ENCODE measurements at regions not wholly inside any gene's neighbourhood (a gene's known extent, or its start where the extent isn't known, plus 50 kb on each side); places are given as distances from the start of the nearest gene placed in this dataset.
"Not testable (repeated sequence)": the region's sequence is repeated elsewhere in the genome, so short reads cannot be mapped to it uniquely, and the experiment has no call there.

- Histone ChIP-seq H3K4me3 (no peak overlapping the region), H3K4me1 (no peaks in the 10 kb centered on the region), H3K27ac (no peak overlapping the region), H3K9me3 (no peaks in the 10 kb centered on the region), H3K4me2 (no peak overlapping the region)
- no peak for TF ChIP-seq FOXS1 (CRISPR knock-in tag; IDR thresholded peaks at IDR 0.05)
- no peak for TF ChIP-seq POLR2A (IDR thresholded peaks at IDR 0.05; ENCODE audit: low read length)
- no peak for TF ChIP-seq RCOR1 (IDR thresholded peaks at IDR 0.05; ENCODE audit: low read depth, low read length)
- TF ChIP-seq JUNB (IDR thresholded peaks at IDR 0.05): no peak
- no peak for TF ChIP-seq KDM1A (IDR thresholded peaks at IDR 0.05; ENCODE audit: low read depth)
- TF ChIP-seq HES2 (IDR thresholded peaks at IDR 0.05): no peak
- no peak for TF ChIP-seq RARB (CRISPR knock-in tag; IDR thresholded peaks at IDR 0.05)
- TF ChIP-seq PBX3 (IDR thresholded peaks at IDR 0.05): no peak
- no peak for TF ChIP-seq MAX (IDR thresholded peaks at IDR 0.05)
- no peak for TF ChIP-seq POLR2AphosphoS2 (conservative IDR thresholded peaks at IDR 0.05; ENCODE audit: low read length)
- no peak for TF ChIP-seq BHLHE40 (IDR thresholded peaks at IDR 0.05; ENCODE audit: low read depth, low read length)
- ChIA-PET CTCF (no interaction called here), POLR2A (no interaction called here)
- FAIRE-seq (no peak), ATAC-seq (no peak), DNase-seq (ENCODE audit: low read depth in 1 of 2, low spot score in 1 of 2) (no peak)
- WGBS (ENCODE audit: missing lambda C conversion rate): 35% methylated on average over 3 of the region's 3 CpGs
Observed at GRCh38 chr2:192687015-192687414, 492.3 kb upstream of the TMEFF2 start.

- H3K27ac ChIP-seq; H3K4me2 ChIP-seq; POLR2A ChIA-PET; FAIRE-seq; H3K4me3 ChIP-seq; CTCF ChIA-PET; DNase-seq (ENCODE audit: low read depth in 1 of 2, low spot score in 1 of 2); H3K9me3 ChIP-seq; H3K4me1 ChIP-seq; ATAC-seq: not testable (repeated sequence)
- WGBS (ENCODE audit: missing lambda C conversion rate): 95% methylated on average over 27 of the region's 27 CpGs
Observed at GRCh38 chr2:192682511-192682910, 487.8 kb upstream of the TMEFF2 start.

- DNase-seq (ENCODE audit: low read depth in 1 of 2, low spot score in 1 of 2) (no peak), FAIRE-seq (no peak)
Observed at GRCh38 chr2:192675681-192676080, 480.9 kb upstream of the TMEFF2 start.

GRCh38 chr2:192669505-192670091, 474.9 kb upstream of the TMEFF2 start:
- 0 out of 3 replicates have a peak overlapping the region, but pooled peaks have one; percentile 18 for H3K4me3 ChIP-seq
- FAIRE-seq: no peak
- ATAC-seq: no peak
- DNase-seq (ENCODE audit: low read depth in 1 of 2, low spot score in 1 of 2): peak in 1 of 2 experiments; percentile 6
- H3K27ac ChIP-seq: no peak overlapping the region
- H3K9me3 ChIP-seq: no peaks in the 10 kb centered on the region
- POLR2A ChIA-PET: no interaction called here
- H3K4me1 ChIP-seq: no peaks in the 10 kb centered on the region
- 37% methylated on average over 8 of the region's 8 CpGs for WGBS (ENCODE audit: missing lambda C conversion rate)
- peak overlapping the region; percentile 59 for H3K4me2 ChIP-seq
- CTCF ChIA-PET: no interaction called here
- no peak for TF ChIP-seq CTCF (IDR thresholded peaks at IDR 0.05)
- TF ChIP-seq, protein P1, sequence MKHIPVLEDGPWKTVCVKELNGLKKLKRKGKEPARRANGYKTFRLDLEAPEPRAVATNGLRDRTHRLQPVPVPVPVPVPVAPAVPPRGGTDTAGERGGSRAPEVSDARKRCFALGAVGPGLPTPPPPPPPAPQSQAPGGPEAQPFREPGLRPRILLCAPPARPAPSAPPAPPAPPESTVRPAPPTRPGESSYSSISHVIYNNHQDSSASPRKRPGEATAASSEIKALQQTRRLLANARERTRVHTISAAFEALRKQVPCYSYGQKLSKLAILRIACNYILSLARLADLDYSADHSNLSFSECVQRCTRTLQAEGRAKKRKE (CRISPR knock-in tag; IDR thresholded peaks at IDR 0.05; ENCODE audit: low read depth): no peak
- no peak for TF ChIP-seq USF2 (IDR thresholded peaks at IDR 0.05)
- no peak for TF ChIP-seq HMGXB4 (CRISPR knock-in tag; IDR thresholded peaks at IDR 0.05; ENCODE audit: borderline replicate concordance)
- no peak for TF ChIP-seq NR3C1 (IDR thresholded peaks at IDR 0.05)
- TF ChIP-seq ZNF302 (CRISPR knock-in tag; IDR thresholded peaks at IDR 0.05): no peak
- TF ChIP-seq RFX5 (IDR thresholded peaks at IDR 0.05): no peak
- TF ChIP-seq CBX8 (IDR thresholded peaks at IDR 0.05): no peak
- no peak for TF ChIP-seq RARB (CRISPR knock-in tag; IDR thresholded peaks at IDR 0.05)
- no peak for TF ChIP-seq MYC (IDR thresholded peaks at IDR 0.05; ENCODE audit: borderline replicate concordance, low read length)
- no peak for TF ChIP-seq KDM5A (IDR thresholded peaks at IDR 0.05)

More at GRCh38 chr2:192675681-192676080, 480.9 kb upstream of the TMEFF2 start:
- H3K4me2 ChIP-seq: no peak overlapping the region
- H3K27ac ChIP-seq: no peak overlapping the region
- no peak for ATAC-seq
- H3K4me1 ChIP-seq: no peaks in the 10 kb centered on the region
- no peaks in the 10 kb centered on the region for H3K9me3 ChIP-seq
- TF ChIP-seq POLR2AphosphoS2 (conservative IDR thresholded peaks at IDR 0.05; ENCODE audit: low read length) (no peak), ZSCAN20 (CRISPR knock-in tag; IDR thresholded peaks at IDR 0.05) (no peak), PBX3 (IDR thresholded peaks at IDR 0.05) (no peak)
- ChIA-PET CTCF (no interaction called here), POLR2A (no interaction called here)
- WGBS (ENCODE audit: missing lambda C conversion rate): 55% methylated on average over 5 of the region's 5 CpGs
- no peak overlapping the region for H3K4me3 ChIP-seq
